PC-3 (cell line): ENCODE measurements at regions not wholly inside any gene's neighbourhood (a gene's known extent, or its start where the extent isn't known, plus 50 kb on each side); places are given as distances from the start of the nearest gene placed in this dataset.

ENCODE experiments used
- CTCF ChIP-seq: fragments of 300-600 bp; sonication (generic); conservative IDR thresholded peaks from 2 replicates; pipeline ENCODE4 v1.5.1; 2017; ENCODE audit warnings: antibody characterized with exemption, low read depth, mild to moderate bottlenecking, low read length
- EZH2 ChIP-seq: fragments of 300-600 bp; sonication (generic); IDR thresholded peaks from one replicate; pipeline ENCODE4 v1.6.1; 2017; ENCODE audit warnings: antibody characterized with exemption, mild to moderate bottlenecking, low read length; ENCODE audit not compliant: unreplicated experiment
- EZH2phosphoT487 ChIP-seq: fragments of 300-600 bp; sonication (generic); IDR thresholded peaks from 2 replicates; pipeline ENCODE4 v1.6.1; 2018; ENCODE audit warnings: mild to moderate bottlenecking, antibody characterized with exemption, low read length, borderline replicate concordance

- no peak for TF ChIP-seq CTCF
- TF ChIP-seq EZH2phosphoT487 = no peak
- no peak for TF ChIP-seq EZH2
Measured at GRCh38 chr6:101249470-101249869, 144.0 kb upstream of the GRIK2 start.
